SKM-1 (cell line): ENCODE measurements at regions not wholly inside any gene's neighbourhood (a gene's known extent, or its start where the extent isn't known, plus 50 kb on each side); places are given as distances from the start of the nearest gene placed in this dataset.
A peak's percentile ranks its signal among the peaks of the same experiment; 100 is the strongest.

Source experiments
- DNase-seq: peaks from one replicate; lab custom pipeline; 2025; ENCODE audit not compliant: unreplicated experiment; lab: John Stamatoyannopoulos, UW

- no peak for DNase-seq
Measured at GRCh38 chr2:19507137-19507536, 148.7 kb upstream of the OSR1 start.

DNA sequence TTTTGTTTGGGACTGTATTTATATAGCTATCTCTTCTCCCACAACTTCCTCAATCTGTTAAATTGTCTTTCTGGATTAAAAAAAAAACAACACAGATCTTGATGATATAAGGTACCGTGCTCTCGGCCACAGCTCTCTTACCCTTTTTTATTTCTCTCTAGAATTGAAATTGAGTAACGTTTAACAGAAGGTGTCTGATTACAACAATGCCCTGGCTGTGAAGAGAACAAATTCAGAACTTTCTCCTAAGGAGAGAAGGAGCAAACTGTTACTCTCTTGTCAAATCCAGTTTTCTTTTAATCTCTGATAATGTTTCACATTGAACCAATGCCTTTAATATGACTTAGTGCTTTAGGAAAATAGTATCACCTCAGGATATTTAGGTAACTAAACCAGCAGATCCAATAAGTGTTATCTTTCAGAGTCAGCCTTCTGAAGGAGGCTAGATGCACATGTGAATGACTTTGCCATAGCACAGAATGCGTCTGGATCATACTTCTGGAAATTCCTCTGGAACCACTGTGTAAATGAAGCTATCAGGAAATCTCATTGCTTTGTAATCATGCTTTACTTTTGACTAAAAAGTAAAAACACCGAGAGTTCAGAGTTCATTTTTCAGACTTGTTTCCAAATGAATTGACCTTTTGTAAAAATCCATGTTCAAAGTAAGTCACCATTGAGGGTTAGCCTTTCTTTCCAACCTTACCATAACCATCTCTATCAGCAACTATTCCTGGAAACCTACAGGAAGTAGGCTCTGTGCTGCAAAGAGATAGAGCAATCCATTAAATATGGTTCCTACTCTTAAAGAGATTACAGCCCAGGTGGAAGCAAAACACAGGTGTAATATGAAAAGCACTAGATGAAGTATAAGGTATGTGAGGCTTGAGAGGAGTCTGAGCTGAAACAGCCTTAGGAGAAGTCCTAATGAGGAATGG lies 147.0 kb upstream of the OSR1 start:
- DNase-seq: no peak

DNA sequence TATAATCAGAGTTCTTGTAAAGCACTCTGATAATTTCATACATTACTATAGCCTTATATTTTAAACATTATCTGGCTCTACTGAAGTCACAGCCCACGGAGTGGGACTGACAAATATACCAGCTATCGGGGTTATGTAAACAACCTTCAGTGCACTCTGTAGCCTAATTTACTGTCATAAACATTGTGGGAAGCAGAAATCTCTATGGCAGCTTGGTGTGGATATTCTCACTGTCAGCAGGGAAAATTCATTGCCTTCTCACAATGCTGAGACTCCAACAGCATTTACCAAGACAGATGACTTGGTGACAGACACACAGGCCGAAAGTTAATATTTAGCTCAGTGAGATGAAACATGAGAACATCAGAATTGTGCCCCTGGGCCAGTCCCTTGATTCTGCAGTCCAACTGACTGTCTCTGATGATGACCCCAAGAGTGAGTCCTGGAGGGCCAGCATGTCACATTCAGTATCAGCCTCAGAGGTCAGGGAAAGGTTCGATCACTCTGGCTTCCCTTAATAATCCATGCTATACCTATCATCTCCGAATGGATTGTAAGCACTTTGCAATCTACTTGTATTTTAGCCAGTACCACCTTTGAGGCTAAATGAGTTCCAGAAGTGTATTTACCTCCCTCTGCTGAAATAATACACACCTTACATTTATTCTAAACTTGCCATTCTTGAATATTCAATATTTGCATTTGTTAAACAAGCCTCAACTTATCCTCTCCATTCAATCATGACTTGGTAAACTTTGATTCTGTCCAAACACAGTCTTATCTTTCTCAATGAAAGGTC lies 146.2 kb upstream of the OSR1 start:
- DNase-seq: no peak

DNA sequence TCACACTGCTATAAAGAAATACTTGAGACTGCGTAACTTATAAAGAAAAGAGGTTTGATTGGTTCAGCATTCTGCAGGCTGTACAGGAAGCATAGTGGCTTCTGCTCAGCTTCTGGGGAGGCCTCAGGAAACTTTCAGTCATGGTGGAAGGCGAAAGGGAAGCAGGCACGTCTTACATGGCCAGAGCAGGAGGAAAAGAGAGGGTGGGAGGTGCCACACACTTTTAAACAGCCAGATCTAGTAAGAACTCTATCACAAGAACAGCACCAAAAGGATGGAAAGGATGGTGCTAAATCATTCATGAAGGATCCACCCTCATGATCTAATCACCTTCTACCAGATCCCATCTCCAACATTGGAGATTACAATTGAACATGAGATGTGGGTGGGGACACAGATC lies 145.5 kb upstream of the OSR1 start:
- DNase-seq: no peak

- no peak for DNase-seq
Measured at GRCh38 chr2:19503406-19503805, 145.0 kb upstream of the OSR1 start.

- no peak for DNase-seq
Measured at GRCh38 chr2:19500126-19500525, 141.7 kb upstream of the OSR1 start.

GRCh38 chr2:19496646-19497045 lies 138.2 kb upstream of the OSR1 start:
- DNase-seq: no peak

GRCh38 chr2:19494241-19494640 lies 135.8 kb upstream of the OSR1 start:
- DNase-seq: no peak

DNA sequence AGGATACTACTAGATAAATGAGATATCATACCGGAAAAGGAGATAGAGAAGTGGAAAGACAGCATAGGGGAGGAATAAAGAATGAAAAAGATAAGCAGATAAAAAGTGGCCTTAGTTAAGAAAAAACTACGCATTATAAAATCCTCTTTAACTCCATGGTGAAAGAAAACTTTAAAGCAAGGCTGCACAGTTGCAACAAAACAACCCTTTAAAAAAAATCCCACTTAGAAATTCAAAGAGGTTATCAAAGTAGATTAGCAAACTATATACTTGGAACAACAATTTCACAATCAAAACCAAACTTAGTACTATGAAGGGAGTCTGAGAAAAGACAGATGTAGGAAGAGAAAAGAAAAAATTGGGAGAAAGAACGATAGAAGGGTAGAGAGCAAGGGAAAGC lies 133.4 kb upstream of the OSR1 start:
- no peak for DNase-seq

DNA sequence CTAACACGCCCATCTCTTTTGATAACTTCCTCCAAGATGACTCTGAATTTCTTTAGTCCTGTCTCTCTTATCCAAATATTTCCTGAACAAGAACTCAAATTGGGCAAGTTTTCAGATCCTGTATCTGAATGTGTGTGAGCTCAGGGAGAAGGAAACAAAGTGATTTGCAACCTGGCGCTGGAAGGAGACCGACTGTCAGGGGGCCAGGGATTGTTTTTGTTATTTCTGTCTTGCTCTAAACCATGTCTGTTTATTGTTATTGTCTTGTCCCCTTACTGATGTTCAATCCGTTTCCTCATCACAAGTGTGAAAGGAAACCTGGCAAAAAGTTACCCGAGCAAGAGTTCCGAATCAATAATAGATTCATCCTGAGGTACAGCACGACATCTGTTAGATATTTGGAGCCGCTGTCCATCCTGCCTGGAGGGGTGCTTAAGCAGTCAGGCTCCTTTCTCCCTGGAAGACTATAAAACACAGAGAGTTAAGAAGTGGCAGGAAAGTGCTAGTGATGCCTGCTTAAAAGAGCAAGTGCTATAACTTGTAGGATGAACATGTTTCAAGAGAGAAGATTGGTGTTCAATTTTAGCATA lies 132.5 kb upstream of the OSR1 start:
- no peak for DNase-seq

DNA sequence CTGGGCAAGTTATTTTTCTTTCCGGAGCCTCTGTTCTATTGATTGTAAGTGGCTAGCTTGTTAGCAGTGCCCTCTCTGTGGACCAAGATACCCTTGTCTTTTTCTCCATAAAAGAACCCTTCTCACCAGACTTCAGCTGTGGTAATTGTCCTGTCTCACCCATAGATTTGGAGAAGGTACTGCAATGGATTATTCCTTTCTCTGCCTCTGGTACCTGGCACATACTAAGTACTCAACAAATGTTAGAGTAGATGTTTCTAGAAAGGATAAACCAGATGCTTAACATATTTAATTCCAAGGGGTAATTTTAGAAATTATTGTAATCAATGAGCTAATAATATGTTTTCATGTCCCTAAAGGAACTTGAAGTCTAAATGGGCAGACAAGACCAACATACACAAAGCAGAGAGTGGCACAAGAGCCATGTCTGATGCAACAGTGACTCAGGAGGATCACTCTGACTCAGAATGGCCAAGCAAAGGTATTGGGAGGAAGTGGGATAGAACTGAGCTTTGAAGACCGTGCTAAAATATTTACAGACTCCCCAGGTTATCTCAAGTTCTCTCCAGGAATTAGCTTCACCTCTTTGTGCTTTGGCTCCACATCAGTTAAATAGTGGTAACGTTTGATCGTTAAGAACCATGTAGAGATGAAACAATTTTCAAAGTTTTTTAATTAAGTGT lies 129.7 kb upstream of the OSR1 start:
- no peak for DNase-seq

- no peak for DNase-seq
Measured at GRCh38 chr2:19484736-19485135, 126.3 kb upstream of the OSR1 start.

DNA sequence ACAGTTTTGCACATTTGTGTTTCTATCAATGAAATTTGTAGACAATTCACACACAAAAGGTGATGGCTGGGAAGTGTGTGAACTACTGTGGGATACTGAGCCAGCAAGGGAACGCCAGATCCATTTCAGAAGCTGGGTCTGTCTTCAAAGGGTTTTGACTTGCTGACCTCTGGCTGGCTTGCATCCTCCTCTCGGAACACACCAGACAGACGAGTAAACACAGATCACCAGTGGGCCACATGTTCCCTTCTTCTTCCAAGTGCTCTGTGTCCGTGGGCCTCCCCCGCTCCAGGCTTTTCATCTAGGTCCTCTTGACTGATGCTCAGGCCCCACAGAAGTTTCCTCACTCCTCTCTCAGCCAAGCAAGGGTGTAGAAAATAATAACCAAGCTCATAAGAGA lies 122.2 kb upstream of the OSR1 start:
- no peak for DNase-seq

DNA sequence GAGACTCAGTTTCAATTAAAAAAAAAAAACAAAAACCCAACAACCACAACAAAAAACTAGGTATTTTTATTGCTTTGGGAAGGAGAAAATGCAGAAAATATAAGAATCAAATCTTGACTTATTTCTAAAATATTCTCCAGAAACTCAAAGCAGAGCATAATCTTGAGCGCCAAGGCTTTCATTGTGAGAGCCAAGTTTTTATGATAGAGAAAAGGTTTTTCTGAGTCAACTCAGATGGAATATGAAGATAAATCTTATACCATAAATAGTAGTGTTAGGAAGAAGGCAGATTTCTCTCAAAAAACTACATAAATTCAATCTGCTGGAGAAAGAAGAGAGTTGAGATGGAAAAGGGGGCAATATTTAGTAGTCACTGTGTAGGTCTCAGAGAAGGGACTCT lies 121.2 kb upstream of the OSR1 start:
- no peak for DNase-seq

DNA sequence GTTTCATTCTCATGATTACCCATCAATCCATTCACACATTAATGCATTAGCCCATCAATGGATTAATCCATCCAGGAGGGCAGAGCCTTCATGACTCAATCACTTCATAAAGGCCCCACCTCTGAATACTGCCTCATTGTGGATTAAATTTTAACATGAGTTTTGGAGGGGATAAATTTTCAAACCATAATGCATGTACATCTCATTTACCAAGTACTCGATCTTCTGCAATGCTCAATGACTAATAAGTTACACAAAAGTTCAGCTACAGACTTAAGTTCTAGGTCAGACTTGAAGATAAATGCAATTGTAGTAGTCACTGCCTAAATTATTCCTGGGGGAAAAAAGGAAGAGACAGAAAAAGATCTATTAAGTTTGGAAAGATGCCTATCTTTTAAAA lies 120.0 kb upstream of the OSR1 start:
- no peak for DNase-seq

- no peak for DNase-seq
Measured at GRCh38 chr2:19476327-19476726, 117.9 kb upstream of the OSR1 start.

DNA sequence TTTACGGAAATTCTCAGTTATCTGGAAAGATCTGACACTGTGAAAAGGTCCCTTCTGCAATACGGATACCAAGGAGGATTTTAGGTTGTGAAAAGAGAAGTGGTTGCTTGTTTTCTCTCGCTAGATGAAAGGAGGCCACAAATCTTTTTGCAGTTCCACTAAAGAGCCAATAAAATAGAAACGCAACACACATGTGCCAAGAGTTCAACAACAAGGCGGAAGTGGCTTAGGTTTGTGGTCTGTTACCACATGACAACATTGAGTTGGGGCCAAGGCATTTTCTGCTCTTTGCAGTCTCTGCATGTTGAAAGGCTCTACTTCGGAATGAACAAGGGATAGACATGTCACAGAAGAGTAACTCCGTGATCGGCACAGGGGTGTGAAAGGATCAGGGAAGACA lies 115.7 kb upstream of the OSR1 start:
- DNase-seq: peak; percentile 29

DNA sequence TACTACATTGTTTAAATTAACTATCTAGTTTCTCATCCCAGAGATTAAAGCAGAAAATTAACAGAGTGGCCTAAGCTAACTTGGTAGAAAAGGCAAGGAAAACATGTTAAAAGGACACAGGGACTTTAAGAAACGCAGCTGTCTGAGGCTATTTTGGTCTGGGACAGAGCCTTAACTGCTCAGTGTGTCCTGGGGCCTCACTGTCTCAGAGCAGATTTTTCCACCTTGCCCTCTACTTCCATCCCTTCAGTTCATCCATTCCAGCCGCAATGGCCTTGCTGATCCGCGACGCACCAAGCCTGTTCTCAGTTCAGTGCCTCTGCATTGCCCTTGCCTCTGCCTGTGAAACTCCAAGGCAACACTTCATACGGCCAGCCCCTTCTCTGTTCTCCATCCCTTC lies 114.9 kb upstream of the OSR1 start:
- no peak for DNase-seq

- no peak for DNase-seq
Measured at GRCh38 chr2:19472391-19472978, 114.1 kb upstream of the OSR1 start.

- no peak for DNase-seq
Measured at GRCh38 chr2:19471491-19471890, 113.1 kb upstream of the OSR1 start.

DNA sequence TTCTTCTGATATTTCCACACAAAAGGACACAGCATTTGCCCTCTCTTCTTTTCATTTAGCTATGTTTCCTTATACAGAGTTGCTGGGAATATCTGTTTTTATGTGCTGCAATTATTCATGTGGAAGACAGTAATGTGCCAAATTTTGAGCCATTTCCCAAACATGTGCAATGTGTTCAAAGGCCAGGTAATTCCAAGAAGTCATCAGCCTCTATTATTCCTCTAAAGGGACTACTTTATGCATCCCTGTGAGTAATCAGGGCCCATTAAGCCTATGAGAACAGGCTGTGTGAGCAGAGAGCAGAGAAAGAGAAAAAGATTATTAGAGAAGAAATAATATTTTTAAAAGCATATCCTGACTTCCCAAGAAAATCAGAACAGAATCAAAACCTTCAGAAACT lies 107.6 kb upstream of the OSR1 start:
- no peak for DNase-seq
